K562 (cell line): ENCODE measurements at regions not wholly inside any gene's neighbourhood (a gene's known extent, or its start where the extent isn't known, plus 50 kb on each side); places are given as distances from the start of the nearest gene placed in this dataset.

Experiments used
- ATAC-seq: fragments of 200-7000 bp; cut with Tn5 transposase; 3 replicates; pipeline ENCODE4 v1.9.1; 2020; ENCODE audit warnings: moderate library complexity
- BruUV-seq: library from RNA; stranded (reverse); fragments of 400-500 nt; replicated peaks from 2 replicates; lab custom pipeline; 2021; lab: Mats Ljungman, UMichigan
- CTCF ChIA-PET: fragments of 300-600 bp; formaldehyde crosslinking; extraction: SDS; loops from one replicate; lab custom pipeline; 2021; ENCODE audit warnings: low intra/inter-chr PET ratio; lab: Yijun Ruan, JAX
- POLR2A ChIA-PET: fragments of 300-600, 350-650 bp; sonication (Branson Sonifier 250); formaldehyde crosslinking; extraction: SDS; loops from one replicate; lab custom pipeline; 2021; ENCODE audit warnings: antibody characterized with exemption, inconsistent platforms; lab: Yijun Ruan, JAX
- DNase-seq, 4 experiments: peaks; one replicate each; pipeline versions ENCODE4 v3.0.0 to v3.0.0-alpha.2; 2011 to 2018; ENCODE audit warnings: low spot score in 3 of 4, mixed read lengths in 3 of 4; ENCODE audit errors: extremely low read depth in 1 of 4
- FAIRE-seq: peaks from 2 replicates; lab custom pipeline; 2011; peaks lifted over from hg19 to GRCh38; lab: Jason Lieb, UNC
- H2AFZ ChIP-seq: 2 replicates; pipeline ENCODE4 v1.6.0; 2011; ENCODE audit warnings: low read depth, low read length, control low read depth, inconsistent platforms
- H3K27ac ChIP-seq: fragments of 200-600 bp; 3 replicates; pipeline ENCODE4 v1.8.0; 2011; ENCODE audit warnings: low read depth, mild to moderate bottlenecking, control low read depth, inconsistent platforms, low read length, moderate library complexity, mixed read lengths; ENCODE audit errors: extremely low read depth
- H3K27me3 ChIP-seq, 2 experiments: fragments of 300-600 bp in 1 of 2; 2 replicates in 1 of 2; 3 replicates in 1 of 2; pipeline versions ENCODE4 v1.6.0 to v1.8.0; 2011; ENCODE audit warnings: inconsistent platforms in 2 of 2, low read length in 2 of 2, mild to moderate bottlenecking in 1 of 2, mixed read lengths in 1 of 2, moderate library complexity in 1 of 2; ENCODE audit not compliant: control insufficient read depth in 2 of 2, insufficient read depth in 2 of 2
- H3K36me3 ChIP-seq: fragments of 300-600 bp; 3 replicates; pipeline ENCODE4 v1.8.0; 2011; ENCODE audit warnings: mild to moderate bottlenecking, low read length, inconsistent platforms; ENCODE audit not compliant: control insufficient read depth, insufficient read depth
- H3K4me1 ChIP-seq, 2 experiments: fragments of 200-600 bp in 1 of 2; replicated peaks in 1 of 2; 2 replicates in 1 of 2; 3 replicates in 1 of 2; pipeline versions ENCODE4 v1.5.1 to v1.8.0; 2011; ENCODE audit warnings: inconsistent platforms in 2 of 2, low read length in 2 of 2, mild to moderate bottlenecking in 1 of 2, mixed read lengths in 1 of 2, moderate library complexity in 1 of 2; ENCODE audit not compliant: control insufficient read depth in 2 of 2, insufficient read depth in 2 of 2
- H3K4me2 ChIP-seq: 2 replicates; pipeline ENCODE4 v1.6.1; 2011; ENCODE audit warnings: low read length, control low read depth, inconsistent platforms, mixed read lengths; ENCODE audit not compliant: insufficient read depth
- H3K4me3 ChIP-seq: fragments of 200-600 bp; sonication (generic), shearing (Covaris generic); 2 replicates; pipeline ENCODE4 v1.5.1; 2016; ENCODE audit warnings: control low read depth, inconsistent platforms
- H3K79me2 ChIP-seq: fragments of 200-600 bp; 3 replicates; pipeline ENCODE4 v1.8.0; 2011; ENCODE audit warnings: low read length, inconsistent platforms; ENCODE audit not compliant: control insufficient read depth, insufficient read depth
- H3K9ac ChIP-seq, 2 experiments: 2 replicates each; pipeline versions ENCODE4 v1.6.0 to v1.6.1; 2011; ENCODE audit warnings: low read depth in 2 of 2, low read length in 2 of 2, control low read depth in 1 of 2, inconsistent platforms in 1 of 2, mild to moderate bottlenecking in 1 of 2, mixed read lengths in 1 of 2; ENCODE audit not compliant: insufficient read depth in 1 of 2
- H3K9me1 ChIP-seq: one replicate; pipeline ENCODE4 v1.6.0; 2011; ENCODE audit warnings: inconsistent platforms, mild to moderate bottlenecking, low read length, moderate library complexity; ENCODE audit not compliant: control insufficient read depth, insufficient read depth
- H3K9me3 ChIP-seq: replicated peaks from 2 replicates; pipeline ENCODE4 v1.5.1; 2011; ENCODE audit warnings: low read depth, low read length, inconsistent platforms; ENCODE audit not compliant: control insufficient read depth, insufficient read depth
- H4K20me1 ChIP-seq: replicated peaks from 2 replicates; pipeline ENCODE4 v1.6.1; 2011; ENCODE audit warnings: low read length, inconsistent platforms, mixed read lengths; ENCODE audit not compliant: control insufficient read depth, insufficient read depth
- ATF7 ChIP-seq: fragments of 450-650 bp; IDR thresholded peaks from 2 replicates; pipeline ENCODE4 v1.7.1; 2014; ENCODE audit warnings: mild to moderate bottlenecking, moderate library complexity
- COPS2 ChIP-seq: fragments of 450-650 bp; conservative IDR thresholded peaks from 2 replicates; pipeline ENCODE4 v1.6.1; 2016; ENCODE audit warnings: mild to moderate bottlenecking, moderate library complexity
- CREBBP ChIP-seq: IDR thresholded peaks from one replicate; pipeline ENCODE4 v1.6.1; 2012; ENCODE audit warnings: low read depth, mild to moderate bottlenecking, control low read depth, inconsistent platforms, low read length
- FOXM1 ChIP-seq, 2 experiments: fragments of 450-650 bp in 1 of 2; sonication (generic) in 1 of 2; formaldehyde crosslinking in 1 of 2; IDR thresholded peaks; 2 replicates each; pipeline versions ENCODE4 v1.6.1 to v1.9.0; 2017 to 2022; ENCODE audit warnings: low read depth in 2 of 2, mild to moderate bottlenecking in 2 of 2, missing genetic modification reagents in 1 of 2, moderate library complexity in 1 of 2
- GTF2A2 ChIP-seq: IDR thresholded peaks from 2 replicates; pipeline ENCODE4 v1.6.1; 2016; ENCODE audit warnings: mild to moderate bottlenecking, missing genetic modification characterization, missing compliant biosample characterization
- GTF2F1 ChIP-seq: IDR thresholded peaks from 2 replicates; pipeline ENCODE4 v1.6.1; 2011; ENCODE audit warnings: low read depth, low read length, improper control_type of control experiment
- IRF2 ChIP-seq: sonication (generic); formaldehyde crosslinking; IDR thresholded peaks from 2 replicates; pipeline ENCODE4 v1.8.1; 2022; ENCODE audit warnings: mild to moderate bottlenecking, missing genetic modification reagents
- PRMT5 ChIP-seq: sonication (generic); formaldehyde crosslinking; IDR thresholded peaks from 2 replicates; pipeline ENCODE4 v1.5.0; 2020; ENCODE audit warnings: missing genetic modification reagents
- SMAD2 ChIP-seq: fragments of 150-350 bp; IDR thresholded peaks from 2 replicates; pipeline ENCODE4 v1.6.1; 2014; ENCODE audit warnings: low read depth, mild to moderate bottlenecking, low read length
- WHSC1 ChIP-seq: IDR thresholded peaks from one replicate; pipeline ENCODE4 v1.6.1; 2012; ENCODE audit warnings: low read length, control low read depth, inconsistent platforms
- XRCC4 ChIP-seq: IDR thresholded peaks from one replicate; pipeline ENCODE4 v1.6.1; 2011; ENCODE audit not compliant: insufficient read depth, insufficient read length; ENCODE audit errors: extremely low read depth
- ZNF3 ChIP-seq: fragments of 250-450 bp; sonication (Bioruptor Pico); IDR thresholded peaks from 2 replicates; pipeline ENCODE4 v1.5.0; 2021; ENCODE audit warnings: mild to moderate bottlenecking, moderate library complexity
- ZNF561 ChIP-seq: fragments of 450-650 bp; formaldehyde crosslinking; conservative IDR thresholded peaks from 2 replicates; pipeline ENCODE4 v1.4.0; 2020; ENCODE audit warnings: mild to moderate bottlenecking, moderate library complexity
- WGBS: fragments of 100-300 bp; shearing (Covaris generic); methylation state at CpG from one replicate; pipeline ENCODE4 v1.1.6; 2016; ENCODE audit warnings: low coverage, mixed read lengths; ENCODE audit not compliant: insufficient coverage; ENCODE audit errors: missing lambda C conversion rate; 5-methylcytosine and 5-hydroxymethylcytosine counted together
- in situ Hi-C: fragments of 300-500 bp; cut with MboI; formaldehyde crosslinking; loops from 4 replicates; pipeline ENCODE4 v1.15.0; 2018; ENCODE audit warnings: inconsistent platforms, mixed read lengths
- intact Hi-C: fragments of 100-400 bp; cut with micrococcal nuclease; formaldehyde crosslinking; loops from 2 replicates; pipeline ENCODE4 v1.14.2; 2022
- TF ChIP-seq, protein P1 (sequence below): sonication (generic); formaldehyde crosslinking; IDR thresholded peaks from 2 replicates; pipeline ENCODE4 v1.9.0; 2022; ENCODE audit warnings: mild to moderate bottlenecking, missing genetic modification reagents
- TF ChIP-seq, protein P2 (sequence below), 2 experiments: IDR thresholded peaks; 2 replicates each; pipeline ENCODE4 v1.6.1; 2012; ENCODE audit warnings: improper control_type of control experiment in 2 of 2, low read depth in 2 of 2, low read length in 2 of 2, borderline replicate concordance in 1 of 2
- TF ChIP-seq, protein P3 (sequence below), 3 experiments: fragments of 200-800 bp in 1 of 3; sonication (Bioruptor generic) in 1 of 3; sonication (generic) in 1 of 3; formaldehyde crosslinking in 1 of 3; IDR thresholded peaks; 2 replicates each; pipeline versions ENCODE4 v1.6.1 to v1.8.0; 2016 to 2022; ENCODE audit warnings: mild to moderate bottlenecking in 2 of 3, missing compliant biosample characterization in 2 of 3, missing genetic modification characterization in 2 of 3, missing genetic modification reagents in 1 of 3
- TF ChIP-seq, protein P4 (sequence below): fragments of 250-450 bp; sonication (Bioruptor Pico); IDR thresholded peaks from 2 replicates; pipeline ENCODE4 v1.5.0; 2021

DNA sequence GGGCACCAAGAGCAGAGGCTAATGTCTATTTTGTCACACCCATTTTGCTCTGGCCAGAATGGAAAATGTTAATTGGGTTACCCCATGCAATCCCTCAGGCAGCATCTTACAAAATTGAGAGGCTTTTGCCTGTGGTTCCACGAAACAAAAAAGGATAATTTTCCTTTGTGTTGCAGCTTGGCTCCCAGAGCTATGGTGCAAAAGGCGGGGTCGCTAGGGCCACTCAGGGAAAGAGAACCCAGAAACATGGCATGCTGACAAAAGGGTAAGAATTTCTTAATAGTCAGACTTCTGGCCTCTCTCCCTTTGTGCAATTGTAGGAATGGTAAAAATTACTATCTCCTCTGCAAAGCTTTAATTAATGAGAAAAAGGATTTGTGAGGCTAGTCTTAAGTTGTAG is 119.6 kb upstream of the BANK1 start:
- no peaks in the 10 kb centered on the region for H3K36me3 ChIP-seq
- H3K4me2 ChIP-seq = no peak overlapping the region
- H4K20me1 ChIP-seq = no peaks in the 10 kb centered on the region
- H3K9ac ChIP-seq = no peak overlapping the region
- TF ChIP-seq WHSC1 = no peak
- TF ChIP-seq, protein P1, sequence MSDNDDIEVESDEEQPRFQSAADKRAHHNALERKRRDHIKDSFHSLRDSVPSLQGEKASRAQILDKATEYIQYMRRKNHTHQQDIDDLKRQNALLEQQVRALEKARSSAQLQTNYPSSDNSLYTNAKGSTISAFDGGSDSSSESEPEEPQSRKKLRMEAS = no peak
- no peak for TF ChIP-seq ATF7
- TF ChIP-seq GTF2A2 (tag) = no peak
- no peak for TF ChIP-seq SMAD2
- no peak for TF ChIP-seq CREBBP
- TF ChIP-seq FOXM1 (IDR thresholded peaks at IDR 0.05; ENCODE audit: low read depth) = no peak
- TF ChIP-seq FOXM1 (CRISPR knock-in tag; IDR thresholded peaks at IDR 0.05; ENCODE audit: low read depth) = no peak
- no peak for TF ChIP-seq COPS2
- TF ChIP-seq XRCC4 = no peak
- no peak for TF ChIP-seq IRF2 (CRISPR knock-in tag)
- TF ChIP-seq ZNF3 (CRISPR knock-in tag) = no peak
- TF ChIP-seq, protein P2, sequence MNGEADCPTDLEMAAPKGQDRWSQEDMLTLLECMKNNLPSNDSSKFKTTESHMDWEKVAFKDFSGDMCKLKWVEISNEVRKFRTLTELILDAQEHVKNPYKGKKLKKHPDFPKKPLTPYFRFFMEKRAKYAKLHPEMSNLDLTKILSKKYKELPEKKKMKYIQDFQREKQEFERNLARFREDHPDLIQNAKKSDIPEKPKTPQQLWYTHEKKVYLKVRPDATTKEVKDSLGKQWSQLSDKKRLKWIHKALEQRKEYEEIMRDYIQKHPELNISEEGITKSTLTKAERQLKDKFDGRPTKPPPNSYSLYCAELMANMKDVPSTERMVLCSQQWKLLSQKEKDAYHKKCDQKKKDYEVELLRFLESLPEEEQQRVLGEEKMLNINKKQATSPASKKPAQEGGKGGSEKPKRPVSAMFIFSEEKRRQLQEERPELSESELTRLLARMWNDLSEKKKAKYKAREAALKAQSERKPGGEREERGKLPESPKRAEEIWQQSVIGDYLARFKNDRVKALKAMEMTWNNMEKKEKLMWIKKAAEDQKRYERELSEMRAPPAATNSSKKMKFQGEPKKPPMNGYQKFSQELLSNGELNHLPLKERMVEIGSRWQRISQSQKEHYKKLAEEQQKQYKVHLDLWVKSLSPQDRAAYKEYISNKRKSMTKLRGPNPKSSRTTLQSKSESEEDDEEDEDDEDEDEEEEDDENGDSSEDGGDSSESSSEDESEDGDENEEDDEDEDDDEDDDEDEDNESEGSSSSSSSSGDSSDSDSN (IDR thresholded peaks at IDR 0.05; ENCODE audit: borderline replicate concordance in 1 of 2, low read depth in 2 of 2, low read length in 2 of 2) = no peak
- TF ChIP-seq GTF2F1 = no peak
- no peak for TF ChIP-seq PRMT5
- TF ChIP-seq, protein P3, sequence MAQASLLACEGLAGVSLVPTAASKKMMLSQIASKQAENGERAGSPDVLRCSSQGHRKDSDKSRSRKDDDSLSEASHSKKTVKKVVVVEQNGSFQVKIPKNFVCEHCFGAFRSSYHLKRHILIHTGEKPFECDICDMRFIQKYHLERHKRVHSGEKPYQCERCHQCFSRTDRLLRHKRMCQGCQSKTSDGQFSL (CRISPR knock-in tag; IDR thresholded peaks at IDR 0.05) = no peak
- TF ChIP-seq, protein P3 (tag; IDR thresholded peaks at IDR 0.05) = no peak
- TF ChIP-seq, protein P4, sequence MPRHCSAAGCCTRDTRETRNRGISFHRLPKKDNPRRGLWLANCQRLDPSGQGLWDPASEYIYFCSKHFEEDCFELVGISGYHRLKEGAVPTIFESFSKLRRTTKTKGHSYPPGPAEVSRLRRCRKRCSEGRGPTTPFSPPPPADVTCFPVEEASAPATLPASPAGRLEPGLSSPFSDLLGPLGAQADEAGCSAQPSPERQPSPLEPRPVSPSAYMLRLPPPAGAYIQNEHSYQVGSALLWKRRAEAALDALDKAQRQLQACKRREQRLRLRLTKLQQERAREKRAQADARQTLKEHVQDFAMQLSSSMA (CRISPR knock-in tag) = no peak
- TF ChIP-seq ZNF561 = no peak
- H2AFZ ChIP-seq = no peak overlapping the region
- no peaks in the 10 kb centered on the region for H3K4me1 ChIP-seq
- no peak for ATAC-seq
- H3K27me3 ChIP-seq = no peaks in the 10 kb centered on the region
- no peaks in the 10 kb centered on the region for H3K79me2 ChIP-seq
- ChIA-PET POLR2A (interaction anchor here (0.8 kb wide), 1 partner anchor 803 kb away, joined by 3 read pairs; no protein-coding TSS in a partner anchor), CTCF (no interaction called here)
- in situ Hi-C loops = no loop called here
- no peaks in the 10 kb centered on the region for H3K9me1 ChIP-seq
- 0% methylated on average over 3 of the region's 3 CpGs for WGBS
- no peak for DNase-seq
- H3K27ac ChIP-seq = no peak overlapping the region
- intact Hi-C loops = no loop called here
- H3K4me3 ChIP-seq = no peak overlapping the region
- FAIRE-seq = no peak
- BruUV-seq = no TSS peak
- no peaks in the 10 kb centered on the region; the same call in 1 of the 2 replicates for H3K9me3 ChIP-seq
